HG03159 (cell line): ENCODE measurements at regions not wholly inside any gene's neighbourhood (a gene's known extent, or its start where the extent isn't known, plus 50 kb on each side); places are given as distances from the start of the nearest gene placed in this dataset.

Experiments used
- ATAC-seq: cut with Tn5 transposase; IDR thresholded peaks from one replicate; pipeline ENCODE4 v1.9.1; 2021; ENCODE audit warnings: mild to moderate bottlenecking, moderate library complexity; ENCODE audit not compliant: unreplicated experiment

- ATAC-seq, result no peak
Observed at GRCh38 chr4:176843710-176844109, 51.0 kb upstream of the VEGFC start.

- ATAC-seq, result no peak
Observed at GRCh38 chr4:176844448-176844847, 51.7 kb upstream of the VEGFC start.

DNA sequence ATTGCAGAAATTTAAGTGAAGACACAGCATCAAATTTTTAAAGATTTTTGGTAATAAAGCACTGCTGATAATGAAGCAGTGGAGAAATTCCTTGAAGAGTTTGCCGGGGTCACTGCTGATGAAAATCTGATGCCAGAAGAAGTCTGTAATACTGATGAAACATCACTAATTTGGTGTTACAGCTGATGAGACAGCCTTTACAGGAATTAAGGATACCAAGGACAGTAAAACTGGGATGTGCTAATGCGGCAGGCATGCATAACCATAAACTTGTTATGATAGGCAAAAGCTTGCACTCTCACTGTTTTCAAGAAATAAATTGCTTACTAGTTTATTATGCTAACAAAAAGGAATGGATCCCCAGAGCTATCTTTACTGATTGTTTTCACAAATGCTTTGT is 52.9 kb upstream of the VEGFC start:
- ATAC-seq, result no peak

GRCh38 chr4:176849076-176849475 is 56.4 kb upstream of the VEGFC start:
- no peak for ATAC-seq

GRCh38 chr4:176850436-176850835 is 57.7 kb upstream of the VEGFC start:
- ATAC-seq, result no peak

GRCh38 chr4:176856421-176856820 is 63.7 kb upstream of the VEGFC start:
- no peak for ATAC-seq

- no peak for ATAC-seq
Observed at GRCh38 chr4:176858839-176859238, 66.1 kb upstream of the VEGFC start.

GRCh38 chr4:176864238-176864637 is 71.5 kb upstream of the VEGFC start:
- ATAC-seq, result no peak

- no peak for ATAC-seq
Observed at GRCh38 chr4:176868676-176869075, 76.0 kb upstream of the VEGFC start.

GRCh38 chr4:176872461-176872860 is 79.7 kb upstream of the VEGFC start:
- ATAC-seq, result no peak

DNA sequence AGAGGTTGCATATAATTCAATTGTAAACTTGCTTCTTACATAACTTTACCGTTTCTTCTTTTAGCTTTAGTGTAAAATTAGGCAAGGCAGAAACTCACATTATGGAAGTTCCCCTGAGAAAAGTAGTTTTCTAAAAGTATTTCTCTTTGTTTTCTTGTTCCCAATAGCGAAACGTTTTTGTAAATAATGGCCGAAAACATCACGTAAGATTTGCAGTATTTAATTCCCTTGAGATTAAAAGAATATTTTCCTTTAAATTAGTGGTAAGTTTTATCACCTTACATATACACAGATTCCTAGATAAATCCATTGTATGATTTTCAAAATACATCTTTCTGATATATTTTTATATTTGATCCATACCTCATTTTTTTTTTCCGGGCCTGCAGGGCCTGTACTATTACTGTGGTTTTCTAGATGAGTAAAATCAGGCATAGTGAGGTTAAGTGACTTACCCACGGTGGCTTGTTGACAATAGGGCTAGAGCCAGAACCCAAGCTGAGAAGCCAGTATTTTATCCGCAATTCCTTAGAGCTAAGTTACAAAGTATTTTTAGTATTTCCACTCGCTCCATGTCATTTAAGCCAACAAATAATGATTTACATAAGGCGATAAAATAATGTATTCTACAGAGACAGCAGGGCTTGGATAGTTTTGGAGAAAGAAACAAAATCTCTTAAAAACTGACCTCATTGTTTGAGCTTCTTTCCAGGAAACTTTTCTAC is 82.2 kb upstream of the VEGFC start:
- no peak for ATAC-seq

DNA sequence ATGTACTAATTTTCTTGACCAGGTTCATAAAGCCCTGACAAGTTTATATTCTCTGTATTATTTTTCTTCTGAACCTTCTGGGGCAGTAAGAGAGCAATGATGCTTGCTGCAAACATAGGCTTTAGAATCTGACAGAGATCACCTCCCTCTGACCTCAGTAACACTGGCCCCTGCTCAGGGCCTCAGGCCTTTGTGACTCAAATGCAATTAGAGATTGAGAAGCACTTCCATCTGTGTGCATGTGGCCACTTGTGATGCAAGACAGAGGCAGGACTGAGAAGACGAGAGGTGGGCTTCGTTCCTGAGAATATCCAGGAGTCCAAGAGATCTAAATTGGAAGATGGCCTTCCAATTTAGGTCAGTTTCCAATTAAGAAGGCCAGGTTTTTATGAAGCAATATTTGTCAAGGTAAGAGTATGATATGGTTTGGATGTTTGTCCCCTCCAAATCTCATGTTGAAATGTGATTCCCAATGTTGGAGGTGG is 82.8 kb upstream of the VEGFC start:
- ATAC-seq, result no peak

DNA sequence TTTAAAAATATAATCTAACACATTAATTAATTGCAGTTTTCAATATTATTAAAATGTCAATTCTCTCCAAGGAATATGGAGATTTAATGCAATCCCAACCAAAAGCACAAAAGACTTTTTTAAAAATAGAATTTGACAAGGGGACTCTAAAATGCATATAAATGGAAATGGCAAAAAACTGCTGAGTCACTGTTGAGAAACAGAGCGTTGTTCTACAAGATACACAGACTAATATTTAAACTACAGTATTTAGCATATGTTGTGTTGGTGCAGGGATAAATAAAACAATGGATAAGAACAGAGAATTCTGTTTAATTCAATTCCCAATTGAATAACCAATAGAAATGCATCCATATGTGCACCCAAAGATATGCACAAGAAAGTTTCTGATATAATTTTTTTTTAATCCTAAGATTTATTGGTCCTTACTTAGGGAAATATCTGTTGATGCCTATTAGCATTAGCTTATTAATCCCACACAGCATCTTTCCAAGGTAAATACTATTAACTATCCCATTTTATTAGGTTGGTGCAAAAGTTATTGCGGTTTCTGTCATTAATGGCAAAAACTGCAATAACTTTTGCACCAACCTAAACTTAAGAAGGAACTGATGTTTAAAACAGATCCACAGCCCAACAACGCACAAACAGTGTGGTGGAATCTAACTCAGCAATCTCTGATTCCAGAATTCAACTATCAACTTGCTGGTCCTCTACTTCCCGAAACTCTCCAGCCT is 86.8 kb upstream of the VEGFC start:
- ATAC-seq, result no peak

GRCh38 chr4:176882206-176882605 is 89.5 kb upstream of the VEGFC start:
- no peak for ATAC-seq

DNA sequence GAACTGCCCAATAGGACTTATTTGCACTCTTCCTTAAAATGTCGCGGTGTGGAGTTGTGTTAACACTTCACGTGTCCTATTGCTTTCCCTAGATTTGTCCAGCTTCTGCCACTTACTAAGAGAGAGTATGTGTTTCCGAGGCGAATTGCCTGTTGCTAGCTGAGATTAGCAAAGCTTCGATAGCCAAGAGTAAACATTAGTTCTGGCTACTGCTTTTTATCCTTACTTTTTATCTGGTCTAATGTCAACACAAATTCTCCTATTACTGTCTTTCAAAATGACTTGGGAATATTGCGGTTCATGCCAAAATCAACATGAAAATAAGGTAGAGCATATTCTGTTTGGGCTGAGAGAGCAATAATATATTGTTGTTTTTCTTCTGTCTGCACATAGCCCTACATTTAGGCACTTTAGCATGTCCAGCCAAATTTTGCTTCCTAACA is 90.4 kb upstream of the VEGFC start:
- ATAC-seq, result no peak

GRCh38 chr4:176883681-176884418 is 91.1 kb upstream of the VEGFC start:
- ATAC-seq, result no peak

GRCh38 chr4:176885224-176885623 is 92.5 kb upstream of the VEGFC start:
- no peak for ATAC-seq

DNA sequence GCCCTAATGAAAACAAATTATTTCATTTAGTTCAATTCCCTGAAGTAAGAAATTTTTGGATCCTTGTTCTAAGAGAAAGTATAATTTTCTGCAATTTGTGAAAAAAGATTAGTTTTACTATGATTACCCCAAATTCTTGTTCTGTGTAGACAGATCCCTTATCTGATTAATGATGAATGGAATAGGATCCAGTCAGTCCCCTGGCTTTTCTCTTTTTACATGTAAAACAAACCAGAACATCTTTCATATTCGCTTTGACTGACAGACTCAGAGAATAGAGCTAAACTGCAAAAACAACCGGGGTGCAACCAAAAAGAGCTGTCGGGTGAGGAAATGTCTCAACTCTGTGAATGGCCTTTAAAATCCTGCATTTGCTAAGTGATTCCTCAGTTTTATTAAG is 93.4 kb upstream of the VEGFC start:
- ATAC-seq, result no peak

- ATAC-seq, result no peak
Observed at GRCh38 chr4:176889776-176890175, 97.1 kb upstream of the VEGFC start.

- ATAC-seq, result no peak
Observed at GRCh38 chr4:176894498-176894897, 101.8 kb upstream of the VEGFC start.

DNA sequence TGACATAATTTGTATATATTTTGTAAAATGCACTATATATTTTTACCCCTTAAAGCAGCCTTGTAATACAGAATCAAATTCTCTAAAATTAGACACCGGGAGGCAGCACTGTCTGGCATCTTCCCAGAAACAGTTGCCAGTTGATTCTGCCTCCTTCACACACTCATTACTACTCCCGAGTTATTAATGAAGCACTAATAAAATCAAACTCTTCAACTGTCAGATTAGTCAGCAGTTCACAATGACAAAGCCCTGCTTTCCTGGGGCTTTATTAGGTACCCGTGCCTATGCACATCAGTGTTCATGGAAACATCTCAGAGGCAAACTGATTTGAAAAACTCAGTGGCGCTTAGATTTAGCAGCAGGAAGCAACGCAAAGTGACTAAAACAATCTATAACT is 103.5 kb upstream of the VEGFC start:
- ATAC-seq, result no peak

DNA sequence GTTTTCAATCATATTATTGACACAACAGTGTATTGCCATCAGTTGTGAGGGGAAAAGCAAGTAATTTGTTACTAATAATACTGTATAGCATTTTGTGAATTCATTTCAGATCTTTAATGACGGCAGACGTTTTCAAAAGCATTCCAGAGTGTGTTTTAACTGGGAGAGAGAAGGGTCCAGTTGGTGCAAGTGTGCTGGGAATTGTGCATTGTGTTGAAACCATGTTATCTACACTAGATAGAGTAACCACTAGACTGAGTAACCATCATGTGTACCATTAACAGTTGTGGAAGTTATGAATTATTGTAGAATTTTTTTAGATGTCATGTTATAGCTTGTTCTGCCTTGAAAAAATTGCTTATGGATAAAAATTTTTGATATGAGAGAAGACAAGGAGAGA is 104.5 kb upstream of the VEGFC start:
- no peak for ATAC-seq
